ENCODE measurements at regions not wholly inside any gene's neighbourhood (a gene's known extent, or its start where the extent isn't known, plus 50 kb on each side); places are given as distances from the start of the nearest gene placed in this dataset.

- no peak overlapping the region for H3K4me2 ChIP-seq (ENCODE audit: low read length)
- POLR2A ChIA-PET, result no interaction called here
- H3K36me3 ChIP-seq (ENCODE audit: insufficient read depth, low read length), result no peaks in the 10 kb centered on the region
- no peak for DNase-seq (ENCODE audit: low spot score)
- no peak overlapping the region for H2AFZ ChIP-seq (ENCODE audit: low read length)
- H3K4me1 ChIP-seq (ENCODE audit: insufficient read depth, low read length, poor library complexity, severe bottlenecking), result no peaks in the 10 kb centered on the region
- no peaks in the 10 kb centered on the region for H3K79me2 ChIP-seq (ENCODE audit: insufficient read depth, low read depth, low read length)
- no TSS peak for BruUV-seq (replicated peaks)
- intact Hi-C loops (cut with micrococcal nuclease; ENCODE audit: unreplicated experiment), result no loop called here
- TF ChIP-seq EZH2phosphoT487 (IDR thresholded peaks at IDR 0.05; ENCODE audit: borderline replicate concordance, low read depth, low read length), result no peak
- TF ChIP-seq CTCF (conservative IDR thresholded peaks at IDR 0.05; ENCODE audit: low read length), result no peak
- no peaks in the 10 kb centered on the region for H3K9me3 ChIP-seq (ENCODE audit: low read length)
- H3K27ac ChIP-seq (ENCODE audit: low read depth, low read length, poor library complexity, severe bottlenecking), result no peak overlapping the region
- no peaks in the 10 kb centered on the region for H4K20me1 ChIP-seq (ENCODE audit: insufficient read depth, low read length)
- CTCF ChIA-PET (ENCODE audit: unreplicated experiment), result no interaction called here
- H3K4me3 ChIP-seq (ENCODE audit: low read depth, low read length, poor library complexity, severe bottlenecking), result no peak overlapping the region
- H3K9me2 ChIP-seq (ENCODE audit: insufficient read depth, low read length), result no peaks in the 10 kb centered on the region
These were observed 85.4 kb downstream of the UNCX start for GRCh38 chr7:1318051-1318450.

GRCh38 chr7:1318661-1319060 lies 86.0 kb downstream of the UNCX start:
- DNase-seq (ENCODE audit: low spot score), result no peak
- POLR2A ChIA-PET, result no interaction called here

More at GRCh38 chr7:1318661-1319060, 86.0 kb downstream of the UNCX start:
- no TSS peak for BruUV-seq (replicated peaks)
- intact Hi-C loops (cut with micrococcal nuclease; ENCODE audit: unreplicated experiment), result no loop called here
- Histone ChIP-seq H3K4me1 (ENCODE audit: insufficient read depth, low read length, poor library complexity, severe bottlenecking) (no peaks in the 10 kb centered on the region), H4K20me1 (ENCODE audit: insufficient read depth, low read length) (no peaks in the 10 kb centered on the region), H3K4me2 (ENCODE audit: low read length) (no peak overlapping the region), H3K79me2 (ENCODE audit: insufficient read depth, low read depth, low read length) (no peaks in the 10 kb centered on the region), H2AFZ (ENCODE audit: low read length) (no peak overlapping the region), H3K36me3 (ENCODE audit: insufficient read depth, low read length) (no peaks in the 10 kb centered on the region), H3K4me3 (ENCODE audit: low read depth, low read length, poor library complexity, severe bottlenecking) (no peak overlapping the region), H3K9me3 (ENCODE audit: low read length) (no peaks in the 10 kb centered on the region), H3K9me2 (ENCODE audit: insufficient read depth, low read length) (no peaks in the 10 kb centered on the region), H3K27ac (ENCODE audit: low read depth, low read length, poor library complexity, severe bottlenecking) (no peak overlapping the region)
- TF ChIP-seq CTCF (conservative IDR thresholded peaks at IDR 0.05; ENCODE audit: low read length), result no peak
- no peak for TF ChIP-seq EZH2phosphoT487 (IDR thresholded peaks at IDR 0.05; ENCODE audit: borderline replicate concordance, low read depth, low read length)
- CTCF ChIA-PET (ENCODE audit: unreplicated experiment), result interaction anchor here (0.5 kb wide), 1 partner anchor 33 kb away, joined by 3 read pairs; no protein-coding TSS in a partner anchor
